HG02678 (cell line): ENCODE measurements at regions not wholly inside any gene's neighbourhood (a gene's known extent, or its start where the extent isn't known, plus 50 kb on each side); places are given as distances from the start of the nearest gene placed in this dataset.
A peak's percentile ranks its signal among the peaks of the same experiment; 100 is the strongest.

Experiments used
- ATAC-seq: cut with Tn5 transposase; IDR thresholded peaks from one replicate; pipeline ENCODE4 v1.9.1; 2021; ENCODE audit warnings: mild to moderate bottlenecking, moderate library complexity; ENCODE audit not compliant: unreplicated experiment

- ATAC-seq: no peak
Measured at GRCh38 chr21:24050231-24050630, 1557.0 kb downstream of the MRPL39 start.

GRCh38 chr21:24046829-24047443, 1560.3 kb downstream of the MRPL39 start:
- ATAC-seq: no peak

- no peak for ATAC-seq
Measured at GRCh38 chr21:24045775-24046215, 1561.5 kb downstream of the MRPL39 start.

- no peak for ATAC-seq
Measured at GRCh38 chr21:24045373-24045772, 1561.9 kb downstream of the MRPL39 start.

GRCh38 chr21:24042687-24043086, 1564.6 kb downstream of the MRPL39 start:
- ATAC-seq: no peak

GRCh38 chr21:24032709-24033232, 1574.5 kb downstream of the MRPL39 start:
- ATAC-seq: no peak

GRCh38 chr21:24027396-24027795, 1579.9 kb downstream of the MRPL39 start:
- ATAC-seq: no peak

GRCh38 chr21:24025101-24025500, 1582.2 kb downstream of the MRPL39 start:
- no peak for ATAC-seq

- no peak for ATAC-seq
Measured at GRCh38 chr21:24023936-24024335, 1583.3 kb downstream of the MRPL39 start.

- no peak for ATAC-seq
Measured at GRCh38 chr21:24023402-24023801, 1583.9 kb downstream of the MRPL39 start.

GRCh38 chr21:24014381-24014780, 1592.9 kb downstream of the MRPL39 start:
- ATAC-seq: no peak

- ATAC-seq: no peak
Measured at GRCh38 chr21:24011087-24011486, 1596.2 kb downstream of the MRPL39 start.

- no peak for ATAC-seq
Measured at GRCh38 chr21:24007592-24007991, 1599.7 kb downstream of the MRPL39 start.

- ATAC-seq: no peak
Measured at GRCh38 chr21:23986987-23987386, 1620.3 kb downstream of the MRPL39 start.

- ATAC-seq: no peak
Measured at GRCh38 chr21:23986214-23986613, 1621.1 kb downstream of the MRPL39 start.

- no peak for ATAC-seq
Measured at GRCh38 chr21:23982546-23982945, 1624.7 kb downstream of the MRPL39 start.

GRCh38 chr21:23977971-23978370, 1629.3 kb downstream of the MRPL39 start:
- no peak for ATAC-seq

- peak; percentile 93 for ATAC-seq
Measured at GRCh38 chr21:23968722-23969647, 1638.3 kb downstream of the MRPL39 start.

- ATAC-seq: no peak
Measured at GRCh38 chr21:23968008-23968407, 1639.3 kb downstream of the MRPL39 start.

- ATAC-seq: no peak
Measured at GRCh38 chr21:23963454-23963853, 1643.8 kb downstream of the MRPL39 start.

- no peak for ATAC-seq
Measured at GRCh38 chr21:23960769-23961168, 1646.5 kb downstream of the MRPL39 start.
